DMS53 (cell line): ENCODE measurements at regions not wholly inside any gene's neighbourhood (a gene's known extent, or its start where the extent isn't known, plus 50 kb on each side); places are given as distances from the start of the nearest gene placed in this dataset.
A peak's percentile ranks its signal among the peaks of the same experiment; 100 is the strongest.

Source experiments
- DNase-seq: peaks from one replicate; lab custom pipeline; 2025; lab: John Stamatoyannopoulos, UW

DNA sequence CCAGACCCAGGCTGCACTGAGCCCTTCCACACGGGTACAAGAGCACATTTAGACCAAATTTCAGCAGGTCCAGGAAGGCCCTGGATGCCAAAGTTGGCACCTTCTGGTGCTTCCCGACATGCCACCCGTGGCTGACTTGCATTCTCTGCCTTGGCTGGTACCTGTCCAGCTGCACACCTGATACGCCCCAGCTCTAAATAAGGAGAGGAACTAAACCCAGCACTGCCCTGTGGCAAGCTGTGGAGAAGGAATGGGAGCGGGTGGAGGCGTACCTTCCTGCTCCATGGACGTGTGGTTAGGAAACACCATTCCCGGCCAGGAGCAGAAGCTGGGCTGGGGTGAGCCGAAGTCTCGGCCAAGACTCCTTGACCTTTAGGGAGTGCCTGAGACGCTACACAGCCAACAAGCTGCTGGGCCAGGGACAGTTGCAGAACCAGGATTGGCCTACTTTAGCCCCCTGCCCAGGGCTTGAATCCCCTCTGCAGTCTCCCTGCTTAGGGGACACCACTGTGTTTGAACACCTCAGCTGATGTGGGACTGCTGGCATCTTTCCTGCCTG, 86.5 kb upstream of the TAF1B start:
- no peak for DNase-seq

DNA sequence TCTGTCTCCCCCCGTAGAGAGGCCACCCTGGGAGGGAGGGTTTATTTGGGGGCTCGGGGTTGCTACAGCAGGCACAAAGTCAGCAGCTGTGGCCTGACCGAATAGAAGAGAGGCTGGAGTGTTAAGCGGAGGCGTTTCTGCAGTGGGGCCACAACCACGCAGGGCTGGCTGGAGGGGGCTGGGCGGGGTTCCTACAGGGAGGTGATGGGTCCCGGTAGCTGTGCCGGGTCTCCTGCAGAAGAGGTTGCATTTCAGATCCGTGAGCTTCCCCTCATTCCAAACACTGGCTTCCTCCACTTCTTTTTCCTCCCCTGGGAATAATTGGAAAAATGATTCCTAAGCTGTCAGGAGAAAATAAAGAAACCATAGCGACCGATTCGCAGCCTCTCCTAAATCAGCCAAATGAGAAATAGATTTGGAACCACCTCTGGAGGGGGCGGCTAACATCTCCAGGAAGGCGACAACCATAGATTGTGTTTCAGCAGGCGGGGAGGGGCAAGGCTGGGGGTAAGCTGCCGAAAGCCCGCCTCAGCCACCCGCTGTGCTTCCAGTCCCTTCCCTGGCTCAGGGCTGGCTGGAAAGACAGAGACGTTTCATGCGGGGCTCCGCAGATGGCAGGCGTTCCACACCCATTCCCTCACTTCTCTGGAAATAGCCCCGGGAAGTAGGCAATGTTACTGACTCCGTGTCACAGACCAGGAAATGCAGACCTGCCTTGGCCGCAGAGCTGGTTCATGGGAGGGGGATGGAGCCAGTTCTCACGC, 85.6 kb upstream of the TAF1B start:
- DNase-seq: no peak

DNA sequence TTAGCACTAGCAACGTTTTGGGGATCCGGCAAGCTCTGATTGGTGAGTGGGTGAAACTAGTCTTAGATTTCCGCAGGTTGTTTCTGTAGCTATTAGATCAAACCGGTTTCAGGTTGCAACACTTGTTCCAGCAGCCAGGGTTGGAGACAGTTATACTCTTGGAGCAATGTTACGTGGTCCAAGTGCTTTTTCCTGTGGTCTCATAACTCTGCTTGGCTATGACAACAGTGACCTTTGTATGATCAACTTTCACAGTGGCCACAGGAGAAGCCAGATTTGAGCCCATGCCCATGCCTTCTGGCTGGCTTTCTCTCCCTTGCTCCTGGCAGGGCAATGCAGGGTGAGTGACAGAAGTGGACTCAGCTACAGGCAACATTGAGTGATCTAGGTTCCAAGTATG, 84.5 kb upstream of the TAF1B start:
- no peak for DNase-seq

DNA sequence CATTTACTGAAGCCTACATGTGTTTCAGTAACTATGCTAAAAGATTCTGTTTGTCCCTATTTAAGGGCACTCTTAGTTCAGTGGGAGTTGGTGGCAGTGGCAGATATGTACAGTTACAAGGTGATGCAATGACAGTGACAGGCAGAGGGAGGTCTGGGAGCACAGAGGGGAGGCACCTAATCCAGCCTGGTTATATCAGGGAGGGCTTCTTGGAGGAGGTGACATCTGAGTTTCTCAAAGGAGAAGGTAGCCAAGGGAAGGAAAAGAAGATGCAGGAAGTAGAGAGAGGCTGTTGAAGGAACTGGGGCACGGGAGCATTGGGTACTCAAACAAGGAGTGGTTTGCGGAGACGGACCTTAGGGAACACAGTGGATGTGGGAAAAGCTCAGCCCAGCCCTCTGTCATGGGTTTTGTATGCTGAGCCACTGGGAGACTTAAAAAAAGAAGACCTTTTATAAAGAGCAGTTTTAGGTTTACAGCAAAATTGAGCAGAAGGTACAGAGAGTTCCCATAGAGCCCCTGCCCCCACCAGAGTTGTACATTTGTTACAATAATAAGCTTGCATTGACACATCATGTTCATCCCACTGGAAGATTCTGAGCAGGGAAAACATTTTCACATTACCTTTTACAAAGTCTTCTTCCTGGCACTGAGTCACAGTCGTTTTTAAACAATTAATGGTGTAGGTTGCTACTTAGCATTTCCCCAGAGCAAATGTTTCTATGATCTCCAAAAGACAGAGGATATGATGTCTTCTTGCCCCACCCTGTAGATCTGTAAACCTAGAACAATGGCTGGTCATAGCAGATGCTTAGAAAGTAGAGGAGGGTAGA, 83.0 kb upstream of the TAF1B start:
- DNase-seq: no peak

DNA sequence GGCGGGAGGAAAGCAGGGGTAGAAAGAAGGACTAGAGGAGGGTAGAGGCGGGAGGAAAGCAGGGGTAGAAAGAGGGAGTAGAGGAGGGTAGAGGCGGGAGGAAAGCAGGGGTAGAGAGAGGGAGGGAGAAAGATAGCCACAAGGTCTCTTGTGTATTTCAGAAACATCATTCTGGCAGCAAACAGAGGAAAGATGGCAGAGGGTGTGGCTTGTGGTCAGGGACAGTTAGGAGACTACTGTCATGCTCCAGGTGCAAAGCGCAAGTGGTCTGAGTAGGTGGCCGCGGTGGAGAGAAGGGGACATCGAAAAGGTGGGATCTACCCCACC, 82.4 kb upstream of the TAF1B start:
- no peak for DNase-seq

DNA sequence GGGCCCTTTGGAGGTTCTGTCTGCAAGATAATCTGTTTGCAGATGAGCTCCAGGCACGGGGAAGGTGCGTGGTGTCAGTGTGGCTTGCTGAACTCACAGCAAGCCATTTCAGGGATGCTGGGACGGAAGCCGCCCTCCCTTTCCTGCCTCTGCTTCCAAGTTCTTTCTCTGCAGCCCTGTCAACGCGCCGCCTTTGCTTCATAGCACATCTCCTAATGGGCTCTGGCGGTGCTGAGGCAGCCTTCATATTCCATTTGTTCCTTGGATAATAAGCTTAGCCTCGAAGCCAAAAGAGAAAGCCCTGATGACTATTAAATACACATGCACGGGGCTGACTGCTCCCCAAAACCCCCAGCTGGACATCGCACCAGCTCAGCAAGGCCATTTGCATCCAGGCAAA, 81.7 kb upstream of the TAF1B start:
- DNase-seq: no peak

GRCh38 chr2:9762164-9762563, 81.1 kb upstream of the TAF1B start:
- DNase-seq: no peak

GRCh38 chr2:9762941-9763340, 80.3 kb upstream of the TAF1B start:
- DNase-seq: no peak

- DNase-seq: peak; percentile 25
Observed at GRCh38 chr2:9763356-9764152, 79.7 kb upstream of the TAF1B start.

GRCh38 chr2:9764153-9764778, 79.0 kb upstream of the TAF1B start:
- DNase-seq: no peak

DNA sequence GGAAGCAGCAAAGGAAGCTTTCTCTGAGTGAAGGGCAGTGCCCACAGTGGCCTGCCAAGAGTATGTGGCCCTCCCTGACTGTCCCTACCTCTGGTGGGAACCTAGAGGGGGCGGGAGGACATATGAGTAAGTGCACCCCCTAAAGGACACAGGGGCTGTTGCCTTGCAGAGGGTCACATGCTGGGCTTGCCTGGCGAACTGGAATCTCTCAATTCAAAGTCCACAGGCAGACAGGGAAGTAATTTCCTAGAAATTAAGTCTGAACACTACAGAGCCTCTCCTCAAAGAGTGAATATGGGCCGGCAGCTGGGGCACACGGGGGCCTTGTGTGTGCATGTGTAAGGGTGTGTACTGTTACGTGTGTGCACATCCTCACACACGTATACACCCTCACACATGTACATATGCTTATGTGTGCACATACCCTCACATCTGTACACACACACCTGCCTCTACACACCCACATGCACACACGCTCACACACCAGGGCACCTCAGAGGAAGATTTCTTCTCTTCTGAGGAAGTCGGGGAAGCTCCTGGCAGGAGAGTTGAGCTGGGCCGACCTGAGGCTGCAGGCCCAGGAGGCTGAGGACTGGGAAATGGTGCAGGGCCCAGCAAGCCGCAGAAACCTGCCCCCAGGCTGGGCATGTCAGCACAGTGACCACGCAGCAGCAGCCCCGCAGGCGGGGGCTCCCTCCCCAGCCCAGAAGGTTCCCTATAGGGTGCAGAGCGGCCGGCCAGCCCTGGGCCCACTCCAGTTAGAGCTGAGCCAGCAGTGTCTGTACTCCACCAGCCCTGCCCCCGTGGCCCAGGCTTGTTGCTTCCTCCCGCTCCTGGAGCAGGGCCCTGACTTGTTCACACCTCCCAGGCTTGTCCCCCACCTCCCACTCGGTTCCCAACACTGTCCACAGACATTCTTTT, 77.4 kb upstream of the TAF1B start:
- no peak for DNase-seq

GRCh38 chr2:9767656-9768281, 75.5 kb upstream of the TAF1B start:
- DNase-seq: no peak

DNA sequence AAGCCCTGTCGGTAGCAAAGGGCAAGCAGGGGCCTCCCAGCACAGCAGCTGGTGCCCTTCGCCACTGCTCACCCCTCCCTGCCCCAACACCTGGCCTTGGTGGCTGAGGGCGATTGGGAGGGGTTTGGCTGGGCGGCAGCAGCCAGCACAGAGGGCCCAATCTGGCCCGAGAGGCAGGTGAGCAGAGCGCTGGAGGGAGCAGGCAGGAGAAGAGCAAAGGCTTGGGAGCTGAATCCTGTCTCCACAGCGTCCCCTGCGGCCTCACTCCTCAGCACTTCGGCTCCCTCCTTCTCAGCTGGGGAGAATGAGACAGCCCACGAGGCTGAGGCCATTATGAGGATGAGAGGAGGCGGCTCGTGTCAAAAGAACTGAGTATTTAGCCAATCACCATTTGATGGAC, 74.9 kb upstream of the TAF1B start:
- DNase-seq: peak; percentile 96

DNA sequence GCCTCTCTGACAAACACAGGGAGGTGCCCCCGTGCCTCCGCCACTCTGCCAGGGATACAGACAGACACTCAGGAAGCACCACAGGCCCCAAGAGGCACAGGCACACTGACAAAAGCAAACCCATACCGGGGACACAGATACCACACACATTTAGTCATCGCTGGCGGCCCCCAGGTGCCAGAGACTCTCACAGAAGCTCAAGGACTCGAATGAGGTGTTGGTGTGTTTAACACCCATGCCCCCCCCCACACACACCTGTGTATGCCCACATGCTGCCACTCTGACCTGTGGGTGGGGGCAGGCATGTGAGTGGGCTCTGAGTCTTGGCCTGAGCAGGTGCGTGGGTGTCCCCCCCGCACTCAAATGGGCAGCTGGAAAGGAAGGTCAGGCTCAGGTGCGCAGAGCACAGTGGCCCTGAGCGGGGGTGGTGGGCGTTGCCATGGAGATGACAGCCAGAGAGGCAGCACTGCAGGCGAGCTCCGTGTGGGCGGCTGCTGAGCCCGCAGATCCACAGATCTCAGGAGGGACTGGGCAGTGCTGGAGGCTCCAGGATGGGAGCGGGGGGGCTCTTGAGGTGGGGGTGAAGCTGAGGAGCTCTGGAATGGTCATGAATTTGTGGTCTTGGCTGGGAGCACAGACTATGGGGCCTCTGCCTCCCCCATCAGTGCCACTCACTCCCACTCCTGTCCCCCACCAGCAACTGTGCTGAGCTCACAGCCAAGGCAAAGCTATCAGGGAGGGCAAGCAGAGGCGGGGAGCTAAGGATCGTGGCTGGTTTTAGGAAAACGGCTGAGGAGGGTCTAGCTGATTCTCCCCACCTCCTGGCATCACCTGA, 73.9 kb upstream of the TAF1B start:
- peak; percentile 87 for DNase-seq

DNA sequence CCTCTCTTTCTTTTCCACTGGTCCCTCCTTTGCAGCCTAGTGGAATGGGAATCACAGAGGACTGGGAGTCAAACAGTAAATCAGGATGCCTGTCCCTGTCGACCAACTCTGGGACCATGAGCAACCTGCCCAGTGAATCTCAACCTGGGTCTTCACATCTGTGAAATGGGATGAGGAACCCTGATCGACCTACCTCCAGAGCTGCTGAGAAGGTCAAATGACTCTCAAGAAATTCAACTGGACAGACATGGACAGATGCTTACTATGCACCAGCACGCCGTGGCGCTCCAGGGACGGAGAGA, 73.3 kb upstream of the TAF1B start:
- no peak for DNase-seq

DNA sequence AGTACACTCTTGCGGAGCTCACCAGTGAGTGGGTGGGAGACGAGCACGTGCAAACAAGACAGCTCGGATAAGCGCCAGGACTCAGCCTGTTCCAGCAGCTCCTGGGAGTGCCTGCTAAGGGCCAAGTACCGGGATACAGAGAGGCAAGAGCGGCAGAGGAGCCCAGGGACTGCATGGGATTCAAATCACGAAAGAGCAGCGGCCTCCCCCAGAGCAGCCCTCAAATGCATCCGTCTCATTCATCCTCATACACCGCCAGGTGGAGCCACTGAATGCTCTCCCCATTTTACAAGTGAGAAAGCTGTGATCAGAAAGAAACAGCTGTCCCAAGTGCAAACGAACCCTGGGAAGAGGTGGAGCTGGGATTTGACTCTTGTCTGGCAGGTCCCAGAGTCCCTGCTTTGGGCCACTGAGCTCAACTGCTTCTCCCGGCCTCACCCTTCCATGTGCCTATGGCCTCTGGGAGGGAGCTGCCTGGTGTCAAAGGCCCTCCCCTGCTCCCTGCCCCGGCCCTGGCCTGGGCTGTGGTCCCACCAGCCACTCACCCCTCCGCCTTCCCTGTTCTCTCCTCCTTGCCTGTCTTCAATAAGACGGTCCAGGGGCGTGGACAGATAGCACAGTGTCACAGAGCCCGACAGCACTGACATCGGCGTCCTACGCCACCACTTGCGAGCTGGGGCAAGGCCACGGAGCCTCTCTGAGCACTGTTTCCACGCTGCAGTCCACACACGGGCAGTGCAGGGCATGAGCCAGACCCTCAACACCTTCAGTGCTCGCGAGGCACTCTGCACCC, 72.8 kb upstream of the TAF1B start:
- DNase-seq: peak; percentile 91

- DNase-seq: no peak
Observed at GRCh38 chr2:9771101-9771449, 72.2 kb upstream of the TAF1B start.

DNA sequence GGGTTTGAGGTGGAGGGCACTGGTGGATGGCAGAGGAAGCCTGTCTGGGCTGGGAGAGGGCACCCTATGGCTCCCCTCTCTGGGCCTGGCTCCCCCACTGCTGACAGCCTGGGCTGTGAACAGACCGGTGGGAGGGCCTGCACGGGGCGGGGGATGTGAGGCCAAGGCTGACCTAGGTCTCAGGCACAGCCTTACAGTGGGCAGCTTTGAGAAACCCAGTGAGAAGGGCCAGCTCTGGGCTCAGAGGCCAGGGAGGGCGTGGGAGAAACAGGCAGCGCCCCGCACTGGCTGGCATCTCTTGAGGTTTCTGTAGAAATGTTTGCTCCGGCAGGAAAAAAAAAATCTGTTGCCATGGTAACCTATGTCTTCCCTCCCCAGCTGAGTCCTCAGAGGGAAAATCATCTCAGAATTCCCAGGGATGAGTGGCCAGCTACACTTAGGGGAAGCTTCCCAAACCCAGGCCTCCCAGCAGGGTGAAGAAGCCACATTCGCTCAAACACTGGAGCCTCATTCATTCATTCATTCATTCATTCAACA, 71.7 kb upstream of the TAF1B start:
- peak; percentile 88 for DNase-seq
